ENCODE measurements at regions not wholly inside any gene's neighbourhood (a gene's known extent, or its start where the extent isn't known, plus 50 kb on each side); places are given as distances from the start of the nearest gene placed in this dataset.

- DNase-seq (ENCODE audit: low spot score), result no peak
- H3K27me3 ChIP-seq, result no peaks in the 10 kb centered on the region
- TF ChIP-seq CTCF (IDR thresholded peaks at IDR 0.05), result no peak
- no peak overlapping the region for H3K4me3 ChIP-seq
- no peak overlapping the region for H3K27ac ChIP-seq
- H3K36me3 ChIP-seq, result no peaks in the 10 kb centered on the region
- no peaks in the 10 kb centered on the region for H3K9me3 ChIP-seq
- no peaks in the 10 kb centered on the region for H3K4me1 ChIP-seq
Measured at GRCh38 chr10:8533462-8533861, 479.0 kb downstream of the GATA3 start.

GRCh38 chr10:8534096-8534495 lies 479.6 kb downstream of the GATA3 start:
- DNase-seq (ENCODE audit: low spot score), result no peak
- Histone ChIP-seq H3K9me3 (no peaks in the 10 kb centered on the region), H3K27ac (no peak overlapping the region), H3K4me1 (no peaks in the 10 kb centered on the region), H3K36me3 (no peaks in the 10 kb centered on the region), H3K27me3 (no peaks in the 10 kb centered on the region), H3K4me3 (no peak overlapping the region)
- TF ChIP-seq CTCF (IDR thresholded peaks at IDR 0.05), result no peak

- Histone ChIP-seq H3K27me3 (no peaks in the 10 kb centered on the region), H3K9me3 (peaks cover 0 to 7% of the 10 kb centered on the region in 2 donors), H3K27ac (no peak overlapping the region), H3K4me3 (no peak overlapping the region), H3K4me1 (no peaks in the 10 kb centered on the region), H3K36me3 (no peaks in the 10 kb centered on the region)
- DNase-seq (ENCODE audit: low spot score), result no peak
- TF ChIP-seq CTCF (IDR thresholded peaks at IDR 0.05), result no peak
Measured at GRCh38 chr10:8534891-8535290, 480.4 kb downstream of the GATA3 start.

GRCh38 chr10:8539056-8539455 lies 484.6 kb downstream of the GATA3 start:
- Histone ChIP-seq H3K27me3 (no peaks in the 10 kb centered on the region), H3K4me3 (no peak overlapping the region), H3K9me3 (peaks cover 0 to 11% of the 10 kb centered on the region in 2 donors), H3K4me1 (no peaks in the 10 kb centered on the region), H3K27ac (no peak overlapping the region), H3K36me3 (no peaks in the 10 kb centered on the region)
- no peak for TF ChIP-seq CTCF (IDR thresholded peaks at IDR 0.05)
- DNase-seq (ENCODE audit: low spot score), result no peak

DNA sequence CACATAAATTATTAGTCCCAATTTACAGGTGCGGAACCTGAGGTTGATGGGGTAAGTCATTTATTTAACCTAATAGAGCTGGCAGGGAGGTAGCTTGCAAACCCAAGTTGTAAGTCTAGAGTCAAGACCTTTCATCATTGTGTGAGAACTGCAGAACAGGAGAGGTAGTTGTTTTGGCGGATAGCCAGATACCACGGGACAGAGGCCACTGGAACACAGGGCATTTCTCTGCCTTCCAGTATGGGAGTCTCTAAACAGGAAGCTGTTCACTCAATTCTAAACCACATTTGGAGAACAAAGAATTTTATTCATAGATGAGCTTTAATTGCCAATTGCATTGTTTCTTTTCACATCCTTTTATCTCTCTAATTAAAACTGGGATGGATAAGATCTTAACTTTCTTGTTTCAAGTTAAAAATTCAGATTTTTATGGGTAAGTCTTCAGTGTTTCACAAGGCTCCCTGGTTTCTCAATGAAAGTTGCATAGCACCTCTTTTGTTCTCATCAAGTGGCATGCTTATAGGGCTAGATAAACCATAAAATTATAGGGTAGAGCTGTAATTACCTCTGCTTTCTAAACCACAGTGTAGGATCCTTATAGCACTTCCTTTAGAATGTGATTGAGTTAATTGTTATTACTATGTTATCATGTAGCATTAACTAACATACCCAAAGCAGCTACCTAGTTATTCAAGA lies 489.0 kb downstream of the GATA3 start:
- Histone ChIP-seq H3K4me3 (no peak overlapping the region), H3K27ac (no peak overlapping the region), H3K36me3 (no peaks in the 10 kb centered on the region), H3K9me3 (peaks cover 0 to 16% of the 10 kb centered on the region in 2 donors), H3K27me3 (no peaks in the 10 kb centered on the region), H3K4me1 (no peaks in the 10 kb centered on the region)
- no peak for DNase-seq (ENCODE audit: low spot score)
- no peak for TF ChIP-seq CTCF (IDR thresholded peaks at IDR 0.05)

DNA sequence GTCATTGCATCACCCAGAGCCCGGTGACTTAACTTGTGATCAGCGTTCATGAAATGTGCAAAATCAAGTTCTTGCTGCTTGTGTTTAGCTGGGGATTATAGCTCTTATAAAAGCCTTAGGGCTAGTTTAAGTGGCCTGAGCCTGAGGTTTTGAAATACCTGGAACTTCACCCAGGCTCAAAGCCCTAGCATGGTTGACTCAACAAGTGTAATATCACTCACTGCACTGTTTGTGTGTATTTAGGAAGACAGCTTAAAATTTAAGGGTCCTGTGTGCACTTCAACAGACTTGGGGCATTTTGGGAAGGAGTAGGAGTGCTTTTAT lies 489.5 kb downstream of the GATA3 start:
- H3K9me3 ChIP-seq, result peaks cover 0 to 16% of the 10 kb centered on the region in 2 donors
- H3K36me3 ChIP-seq, result no peaks in the 10 kb centered on the region

More for the DNA sequence above, 489.5 kb downstream of the GATA3 start:
- Histone ChIP-seq H3K4me1 (no peaks in the 10 kb centered on the region), H3K4me3 (no peak overlapping the region), H3K27ac (no peak overlapping the region), H3K27me3 (no peaks in the 10 kb centered on the region)
- DNase-seq (ENCODE audit: low spot score), result no peak
- no peak for TF ChIP-seq CTCF (IDR thresholded peaks at IDR 0.05)

Measured in right atrium auricular region (tissue), 2 donors.